ENCODE measurements at regions not wholly inside any gene's neighbourhood (a gene's known extent, or its start where the extent isn't known, plus 50 kb on each side); places are given as distances from the start of the nearest gene placed in this dataset.

- H3K27me3 Mint-ChIP-seq (ENCODE audit: low read depth): no peaks in the 10 kb centered on the region
- no peak for DNase-seq
- no peak overlapping the region for H3K27ac Mint-ChIP-seq
- Histone ChIP-seq H2BK20ac (ENCODE audit: low read depth, low read length, poor library complexity, severe bottlenecking) (no peak overlapping the region), H3K9ac (ENCODE audit: extremely low read depth, insufficient read length, low read length) (no peak overlapping the region), H3K14ac (ENCODE audit: insufficient read depth, low read length) (no peak overlapping the region), H3K79me2 (ENCODE audit: insufficient read depth, low read length) (no peaks in the 10 kb centered on the region), H3K4me1 (ENCODE audit: insufficient read depth, low read length) (no peaks in the 10 kb centered on the region), H3K4ac (ENCODE audit: low read depth, low read length) (no peak overlapping the region), H3T11ph (ENCODE audit: low read length) (no peak overlapping the region), H3K27me3 (ENCODE audit: insufficient read depth, low read length) (no peaks in the 10 kb centered on the region), H3K18ac (ENCODE audit: insufficient read length, low read depth, low read length) (no peak overlapping the region), H3K56ac (ENCODE audit: insufficient read length, low read depth, low read length) (no peak overlapping the region), H4K91ac (ENCODE audit: insufficient read length, low read depth, low read length) (no peak overlapping the region), H4K8ac (replicated peaks; ENCODE audit: insufficient read length, low read depth, low read length) (no peak overlapping the region), H3K9me3 (ENCODE audit: control insufficient read depth, low read depth, low read length) (no peaks in the 10 kb centered on the region), H2BK5ac (ENCODE audit: insufficient read length, low read length) (no peak overlapping the region), H2BK15ac (ENCODE audit: low read depth, low read length) (no peak overlapping the region), H2BK120ac (ENCODE audit: low read depth, low read length, poor library complexity, severe bottlenecking) (no peak overlapping the region), H2AK5ac (ENCODE audit: insufficient read length, low read length) (no peak overlapping the region), H2BK12ac (ENCODE audit: insufficient read length, low read depth, low read length) (no peak overlapping the region), H3K23me2 (ENCODE audit: insufficient read length, low read depth, low read length, poor library complexity, severe bottlenecking) (no peaks in the 10 kb centered on the region), H3K79me1 (ENCODE audit: insufficient read depth, low read depth, low read length, poor library complexity, severe bottlenecking) (no peaks in the 10 kb centered on the region), H3K4me2 (ENCODE audit: insufficient read depth, insufficient read length, low read length) (no peak overlapping the region), H2AFZ (ENCODE audit: low read length) (no peak overlapping the region), H4K5ac (ENCODE audit: insufficient read length, low read depth, low read length) (no peak overlapping the region), H3K23ac (ENCODE audit: insufficient read length, low read depth, low read length) (no peak overlapping the region), H4K20me1 (ENCODE audit: control insufficient read depth, insufficient read depth, insufficient read length) (no peaks in the 10 kb centered on the region), H3K27ac (ENCODE audit: insufficient read length, low read depth, low read length) (no peak overlapping the region)
- no peak for TF ChIP-seq CTCF (conservative IDR thresholded peaks at IDR 0.05)
- WGBS (ENCODE audit: extremely low coverage, insufficient read length, low lambda C conversion rate): no CpG with 5 or more reads among the region's 6 CpGs
- H3K9me3 Mint-ChIP-seq: no peaks in the 10 kb centered on the region
- H3K4me1 Mint-ChIP-seq: no peaks in the 10 kb centered on the region; a peak in 1 of 4 replicates
- no peak overlapping the region for H3K4me3 Mint-ChIP-seq
- no peaks in the 10 kb centered on the region for H3K36me3 Mint-ChIP-seq (ENCODE audit: insufficient read depth in 1 of 3, low read depth in 3 of 3)
Observed at GRCh38 chr13:22427783-22428182, 753.0 kb upstream of the SGCG start.
